Small intestine (tissue), 7 donors: ENCODE measurements at regions not wholly inside any gene's neighbourhood (a gene's known extent, or its start where the extent isn't known, plus 50 kb on each side); places are given as distances from the start of the nearest gene placed in this dataset.
A peak's percentile ranks its signal among the peaks of the same experiment; 100 is the strongest.

Source experiments
- DNase-seq, 2 donors: peaks; one replicate each; pipeline versions ENCODE4 v3.0.0 to v3.0.0-alpha.2; 2013
- FAIRE-seq: peaks from 2 replicates; lab custom pipeline; 2012; peaks lifted over from hg19 to GRCh38; lab: Jason Lieb, UNC
- H3K27ac ChIP-seq, 3 donors: one replicate each; pipeline ENCODE4 v1.5.1; 2013; ENCODE audit warnings: low read length in 2 of 3, mild to moderate bottlenecking in 2 of 3, control low read depth in 1 of 3, inconsistent platforms in 1 of 3, low read depth in 1 of 3, moderate library complexity in 1 of 3
- H3K27me3 ChIP-seq, 3 donors: one replicate each; pipeline ENCODE4 v1.6.1; 2013; ENCODE audit warnings: low read length in 3 of 3, inconsistent platforms in 1 of 3; ENCODE audit not compliant: control insufficient read depth in 3 of 3, insufficient read depth in 3 of 3
- H3K36me3 ChIP-seq, 3 donors: one replicate each; pipeline ENCODE4 v1.6.1; 2013; ENCODE audit warnings: low read length in 3 of 3, inconsistent platforms in 1 of 3, low read depth in 1 of 3, mild to moderate bottlenecking in 1 of 3, moderate library complexity in 1 of 3; ENCODE audit not compliant: control insufficient read depth in 3 of 3, insufficient read depth in 2 of 3
- H3K4me1 ChIP-seq, 3 donors: one replicate each; pipeline ENCODE4 v1.6.1; 2013; ENCODE audit warnings: low read length in 2 of 3, inconsistent platforms in 1 of 3, low read depth in 1 of 3, mild to moderate bottlenecking in 1 of 3, moderate library complexity in 1 of 3; ENCODE audit not compliant: control insufficient read depth in 3 of 3, insufficient read depth in 2 of 3
- H3K4me3 ChIP-seq, 3 donors: one replicate each; pipeline ENCODE4 v1.5.1; 2013; ENCODE audit warnings: low read length in 3 of 3, control low read depth in 1 of 3, inconsistent platforms in 1 of 3, low read depth in 1 of 3, mild to moderate bottlenecking in 1 of 3, moderate library complexity in 1 of 3
- H3K9me3 ChIP-seq, 2 donors: one replicate each; pipeline ENCODE4 v1.6.1; 2013; ENCODE audit warnings: low read depth in 1 of 2, low read length in 1 of 2; ENCODE audit not compliant: control insufficient read depth in 2 of 2, insufficient read depth in 1 of 2
- WGBS, 3 donors: extraction: QIAGEN DNeasy Blood & Tissue Kit; methylation state at CpG; one replicate each; pipeline ENCODE4 v1.1.7; 2013; 5-methylcytosine and 5-hydroxymethylcytosine counted together
- donor health status: healthy with polysubstance abuse.
- donor health status: control.
- donor health status: control.
- donor health status: Bipolar disorder and iron deficiency.
- donor health status: healthy.

GRCh38 chr4:158067646-158068045 lies 105.2 kb downstream of the GASK1B start:
- 42 to 71% (median 56%) methylated on average over 2 of the region's 2 CpGs for WGBS, 3 donors
- Histone ChIP-seq H3K9me3 (no peaks in the 10 kb centered on the region), H3K27me3 (no peaks in the 10 kb centered on the region), H3K4me1 (no peaks in the 10 kb centered on the region), H3K4me3 (no peak overlapping the region), H3K27ac (no peak overlapping the region), H3K36me3 (no peaks in the 10 kb centered on the region)
- DNase-seq (no peak), FAIRE-seq (no peak)

- FAIRE-seq (no peak), DNase-seq (no peak)
- WGBS, 3 donors, result 70 to 88% (median 84%) methylated on average over 1 of the region's 1 CpG
Observed at GRCh38 chr4:158065603-158066002, 107.2 kb downstream of the GASK1B start.

DNA sequence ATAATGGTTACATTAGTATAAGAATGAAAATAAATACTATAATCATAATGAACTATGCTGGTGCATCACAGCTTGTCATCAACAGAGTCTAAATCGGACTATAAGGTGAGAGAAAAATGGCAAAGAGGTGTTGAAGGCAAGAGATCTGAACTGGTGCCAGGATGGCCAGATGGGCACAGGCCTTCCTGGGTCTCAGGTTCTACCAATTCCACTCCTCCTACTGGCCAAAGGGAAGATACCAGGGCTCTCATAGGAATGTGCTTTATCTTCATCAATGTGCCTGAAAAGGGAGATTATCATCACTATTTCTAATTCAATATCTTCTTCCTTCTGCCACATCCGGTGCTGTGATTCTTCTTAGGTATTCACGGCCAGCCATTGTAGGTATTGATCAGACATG lies 107.6 kb downstream of the GASK1B start:
- Histone ChIP-seq H3K4me3 (no peak overlapping the region), H3K4me1 (no peaks in the 10 kb centered on the region), H3K27me3 (no peaks in the 10 kb centered on the region), H3K36me3 (no peaks in the 10 kb centered on the region), H3K27ac (no peak overlapping the region), H3K9me3 (no peaks in the 10 kb centered on the region)
- FAIRE-seq, result no peak
- DNase-seq, result no peak
- WGBS, 3 donors, result 62 to 74% (median 64%) methylated on average over 3 of the region's 3 CpGs

More at GRCh38 chr4:158065603-158066002, 107.2 kb downstream of the GASK1B start:
- Histone ChIP-seq H3K27ac (no peak overlapping the region), H3K27me3 (no peaks in the 10 kb centered on the region), H3K4me1 (no peaks in the 10 kb centered on the region), H3K36me3 (no peaks in the 10 kb centered on the region), H3K9me3 (no peaks in the 10 kb centered on the region), H3K4me3 (no peak overlapping the region)

GRCh38 chr4:158056689-158057245 lies 116.1 kb downstream of the GASK1B start:
- Histone ChIP-seq H3K36me3 (no peaks in the 10 kb centered on the region), H3K27ac (no peak overlapping the region), H3K4me1 (no peaks in the 10 kb centered on the region), H3K27me3 (no peaks in the 10 kb centered on the region), H3K9me3 (no peaks in the 10 kb centered on the region), H3K4me3 (no peak overlapping the region)
- no peak for FAIRE-seq
- DNase-seq, result no peak

- DNase-seq, result no peak
- no peak overlapping the region for H3K27ac ChIP-seq
- peak; percentile 81 for FAIRE-seq
- H3K27me3 ChIP-seq, result no peaks in the 10 kb centered on the region
- no peaks in the 10 kb centered on the region for H3K4me1 ChIP-seq
- WGBS, 3 donors, result 82 to 84% (median 83%) methylated on average over 1 of the region's 1 CpG
- H3K9me3 ChIP-seq, result no peaks in the 10 kb centered on the region
- H3K4me3 ChIP-seq, result no peak overlapping the region
- H3K36me3 ChIP-seq, result no peaks in the 10 kb centered on the region
Observed at GRCh38 chr4:158055668-158056067, 117.2 kb downstream of the GASK1B start.

DNA sequence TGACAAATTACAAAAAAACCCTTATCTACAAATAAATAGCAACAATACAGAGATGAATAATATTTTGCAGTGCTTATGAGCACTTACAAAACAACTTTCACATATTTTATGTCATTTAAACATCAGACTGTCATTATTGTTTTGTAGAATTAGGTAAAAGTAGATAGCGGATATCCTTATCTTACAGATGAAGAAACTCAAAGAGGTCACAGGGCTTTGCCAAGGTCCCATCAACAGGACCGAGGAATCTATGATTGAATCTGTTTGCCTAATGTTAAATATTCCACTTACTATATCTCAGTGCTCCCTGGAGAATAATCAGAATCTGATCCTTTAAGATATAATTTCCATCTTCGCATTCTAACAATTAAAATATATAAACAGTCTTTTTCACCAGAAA lies 119.0 kb downstream of the GASK1B start:
- Histone ChIP-seq H3K4me1 (no peaks in the 10 kb centered on the region), H3K36me3 (no peaks in the 10 kb centered on the region), H3K27ac (no peak overlapping the region), H3K27me3 (no peaks in the 10 kb centered on the region), H3K9me3 (no peaks in the 10 kb centered on the region), H3K4me3 (no peak overlapping the region)
- DNase-seq (no peak), FAIRE-seq (no peak)
- WGBS, 3 donors, result 84 to 88% (median 87%) methylated on average over 3 of the region's 3 CpGs

DNA sequence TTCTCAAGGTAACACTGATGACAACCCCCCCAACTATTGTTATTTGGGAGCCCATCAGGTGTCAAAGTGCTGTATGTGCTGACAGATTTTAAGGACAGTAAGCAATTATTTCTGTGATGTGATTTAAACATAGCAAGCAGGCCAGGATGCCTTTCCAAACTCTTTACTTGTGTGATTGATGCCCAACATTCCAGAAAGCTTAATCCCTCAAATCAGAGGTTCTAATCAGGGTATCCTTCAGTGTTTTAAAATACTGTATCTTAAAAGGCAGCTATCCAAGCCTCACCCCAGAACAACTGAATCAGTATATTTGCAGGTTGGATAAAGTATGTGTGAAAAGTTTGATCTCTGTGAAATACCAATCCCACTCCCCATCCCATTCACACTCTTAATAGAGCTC lies 119.7 kb downstream of the GASK1B start:
- Histone ChIP-seq H3K4me1 (no peaks in the 10 kb centered on the region), H3K4me3 (no peak overlapping the region), H3K27ac (no peak overlapping the region), H3K36me3 (no peaks in the 10 kb centered on the region), H3K9me3 (no peaks in the 10 kb centered on the region), H3K27me3 (no peaks in the 10 kb centered on the region)
- no peak for FAIRE-seq
- DNase-seq, result no peak

DNA sequence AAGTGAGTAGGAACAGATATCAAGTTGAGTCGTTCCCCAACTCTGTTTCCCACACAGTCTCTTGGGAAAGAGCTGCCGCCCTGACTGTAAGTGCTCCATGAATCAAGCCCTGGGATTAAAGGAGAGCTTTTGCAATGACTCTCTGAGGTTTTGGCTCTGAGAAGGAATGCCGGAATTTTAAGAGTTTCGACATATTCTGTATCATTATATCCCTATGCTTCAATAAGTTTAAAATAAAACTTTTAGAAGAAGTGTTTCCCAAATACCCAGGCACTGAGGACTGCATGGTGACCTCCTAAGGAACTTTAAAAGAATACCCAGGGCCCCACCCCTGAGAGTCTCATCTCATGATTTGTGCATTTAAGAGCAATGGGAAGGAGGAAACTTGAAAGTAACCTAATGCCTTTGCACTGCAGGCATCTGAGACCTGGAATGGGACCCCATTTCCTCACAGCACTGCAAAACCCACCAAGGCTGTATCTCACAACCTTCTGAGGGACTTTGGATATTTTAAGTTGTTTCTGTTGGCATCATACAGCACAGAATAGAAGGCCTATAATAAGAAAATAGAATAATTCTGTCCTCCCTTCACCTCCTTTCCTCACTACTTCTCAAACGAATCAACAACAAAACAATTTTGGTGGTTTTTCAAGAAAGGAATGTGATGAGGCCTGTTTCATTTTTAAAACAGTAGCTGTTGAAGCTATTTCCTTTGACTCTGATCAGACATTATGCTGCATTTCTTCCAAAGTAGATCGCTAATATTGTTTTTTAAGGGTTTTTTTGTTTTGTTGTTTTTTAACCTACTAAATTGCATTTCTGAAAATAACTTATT lies 121.2 kb downstream of the GASK1B start:
- H3K27ac ChIP-seq, result peak overlapping the region in 1 of 3 donors; percentile 39
- H3K4me3 ChIP-seq, result no peak overlapping the region
- no peaks in the 10 kb centered on the region for H3K9me3 ChIP-seq
- no peaks in the 10 kb centered on the region for H3K27me3 ChIP-seq
- WGBS, 3 donors, result 58 to 70% (median 68%) methylated on average over 6 of the region's 6 CpGs
- H3K4me1 ChIP-seq, result no peaks in the 10 kb centered on the region
- FAIRE-seq, result no peak
- no peak for DNase-seq
- H3K36me3 ChIP-seq, result no peaks in the 10 kb centered on the region
